ENCODE measurements at regions not wholly inside any gene's neighbourhood (a gene's known extent, or its start where the extent isn't known, plus 50 kb on each side); places are given as distances from the start of the nearest gene placed in this dataset.

DNA sequence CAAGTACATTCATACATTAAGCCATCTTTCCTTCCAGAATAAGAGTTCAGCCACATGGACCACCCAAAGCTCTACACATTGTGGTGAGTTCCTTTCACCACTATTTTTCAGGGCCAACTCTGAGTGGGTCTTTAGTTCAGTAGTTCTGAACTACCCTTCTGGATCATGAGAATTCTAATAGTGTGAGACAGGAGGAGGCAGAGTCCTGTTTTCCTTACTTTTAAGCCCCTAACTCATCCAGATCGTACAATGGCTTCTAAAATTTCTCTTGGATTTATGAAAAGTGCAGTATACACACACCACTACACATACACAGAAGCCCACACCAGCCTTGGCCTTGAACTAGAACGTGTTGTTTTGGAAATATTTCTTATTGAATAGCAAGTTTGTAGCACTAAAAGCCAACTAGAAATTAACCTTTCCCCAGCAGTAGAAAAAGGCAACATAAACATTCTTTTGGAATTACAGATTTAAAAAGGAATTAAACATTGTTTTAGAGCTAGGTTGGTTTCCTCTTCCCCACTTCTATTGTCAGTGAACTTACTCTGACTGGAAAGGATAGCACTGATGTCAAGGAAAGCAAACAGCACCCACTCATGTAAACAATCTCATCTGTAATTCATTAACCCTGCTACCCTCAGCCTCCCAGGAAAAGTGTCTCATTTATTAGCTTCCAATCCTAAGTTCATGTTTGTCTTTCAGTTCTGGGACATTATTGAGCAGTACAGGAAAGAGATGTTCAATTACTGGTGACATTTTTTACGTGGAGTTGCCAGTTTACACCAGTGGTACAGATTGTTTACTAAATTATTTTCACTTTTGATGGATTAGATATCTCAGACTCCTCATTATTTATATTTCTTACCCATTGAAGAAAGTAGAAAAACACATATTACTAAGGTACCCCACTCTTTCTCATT, 95.7 kb upstream of the AGTR1 start:
- H3K9me3 ChIP-seq, result no peaks in the 10 kb centered on the region

DNA sequence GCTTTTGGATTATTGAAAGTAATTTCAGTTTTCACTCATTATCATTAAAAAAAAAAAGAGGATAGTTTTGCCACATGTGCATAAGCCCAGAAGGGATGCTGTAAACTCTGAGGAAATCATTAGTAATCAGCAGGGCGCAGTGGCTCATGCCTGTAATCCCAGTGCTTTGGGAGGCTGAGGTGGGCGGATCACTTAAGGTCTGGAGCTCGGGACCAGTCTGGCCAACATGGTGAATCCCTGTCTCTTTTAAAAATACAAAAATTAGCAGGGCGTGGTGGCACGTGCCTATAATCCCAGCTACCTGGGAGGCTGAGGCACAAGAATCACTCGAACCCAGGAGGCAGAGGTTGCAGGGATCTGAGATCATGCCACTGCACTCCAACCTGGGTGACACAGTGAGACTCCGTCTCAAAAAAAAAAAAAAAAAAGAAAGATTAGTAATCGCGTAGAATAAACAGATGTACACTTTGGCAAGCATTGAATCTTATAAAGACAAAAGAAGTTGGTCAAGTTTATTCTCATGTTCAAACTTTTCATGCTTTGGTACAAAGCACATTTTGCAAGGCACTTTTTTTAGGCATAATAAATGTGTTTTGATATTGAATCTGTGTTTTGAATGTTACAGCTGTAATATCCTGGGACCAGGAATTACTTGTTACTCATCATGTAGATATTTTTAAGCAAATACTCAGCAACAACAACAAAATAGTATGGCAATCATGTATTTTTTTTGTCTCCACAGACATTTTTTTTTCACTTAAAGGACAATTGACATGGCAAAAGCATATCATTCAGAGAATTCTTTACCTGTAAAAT, 93.2 kb upstream of the AGTR1 start:
- Histone ChIP-seq H3K4me3 (peak overlapping the region; percentile 29), H3K27ac (peak overlapping the region; percentile 79), H3K9me3 (no peaks in the 10 kb centered on the region), H3K4me1 (peaks cover 57% of the 10 kb centered on the region), H3K4me2 (peak overlapping the region; percentile 69)
- POLR2A ChIA-PET, result interaction anchor here (0.7 to 1.0 kb wide), 2 partner anchors 21 to 1134 kb away, joined by 3 to 6 read pairs; no protein-coding TSS in a partner anchor
- DNase-seq (ENCODE audit: low read depth in 1 of 2, low spot score in 1 of 2), result peak; percentile 13 to 49
- peak; percentile 57 to 70; a peak in 4 of 6 replicates for ATAC-seq
- CTCF ChIA-PET, result no interaction called here
- WGBS (ENCODE audit: missing lambda C conversion rate), result 4% methylated on average over 9 of the region's 9 CpGs
- peak; percentile 43 for FAIRE-seq
- TF ChIP-seq NPAS2 (CRISPR knock-in tag; IDR thresholded peaks at IDR 0.05; ENCODE audit: borderline replicate concordance) (no peak), CHD2 (IDR thresholded peaks at IDR 0.05; ENCODE audit: low read length, partially characterized antibody) (no peak), JUN (IDR thresholded peaks at IDR 0.05) (no peak), FOSL2 (IDR thresholded peaks at IDR 0.05) (0 out of 2 replicates have a peak, but pooled peaks have one; percentile 20), FOSL2 (CRISPR knock-in tag; IDR thresholded peaks at IDR 0.05) (peak; percentile 71), JUNB (IDR thresholded peaks at IDR 0.05) (peak; percentile 20; the same call in 1 of the 2 replicates), POLR2A (IDR thresholded peaks at IDR 0.05; ENCODE audit: low read length) (no peak), CBX2 (IDR thresholded peaks at IDR 0.05; ENCODE audit: borderline replicate concordance, low read depth) (no peak), RARB (CRISPR knock-in tag; IDR thresholded peaks at IDR 0.05) (no peak), HOXB5 (CRISPR knock-in tag; IDR thresholded peaks at IDR 0.05) (no peak), MYC (IDR thresholded peaks at IDR 0.05; ENCODE audit: borderline replicate concordance, low read length) (no peak), KDM5A (IDR thresholded peaks at IDR 0.05) (no peak), GATA3 (IDR thresholded peaks at IDR 0.05; ENCODE audit: borderline replicate concordance) (0 out of 2 replicates have a peak, but pooled peaks have one; percentile 15)
- TF ChIP-seq, protein P1, sequence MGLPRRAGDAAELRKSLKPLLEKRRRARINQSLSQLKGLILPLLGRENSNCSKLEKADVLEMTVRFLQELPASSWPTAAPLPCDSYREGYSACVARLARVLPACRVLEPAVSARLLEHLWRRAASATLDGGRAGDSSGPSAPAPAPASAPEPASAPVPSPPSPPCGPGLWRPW (IDR thresholded peaks at IDR 0.05), result no peak
- TF ChIP-seq, protein P2, sequence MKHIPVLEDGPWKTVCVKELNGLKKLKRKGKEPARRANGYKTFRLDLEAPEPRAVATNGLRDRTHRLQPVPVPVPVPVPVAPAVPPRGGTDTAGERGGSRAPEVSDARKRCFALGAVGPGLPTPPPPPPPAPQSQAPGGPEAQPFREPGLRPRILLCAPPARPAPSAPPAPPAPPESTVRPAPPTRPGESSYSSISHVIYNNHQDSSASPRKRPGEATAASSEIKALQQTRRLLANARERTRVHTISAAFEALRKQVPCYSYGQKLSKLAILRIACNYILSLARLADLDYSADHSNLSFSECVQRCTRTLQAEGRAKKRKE (CRISPR knock-in tag; IDR thresholded peaks at IDR 0.05; ENCODE audit: low read depth), result no peak

More for the DNA sequence above, 95.7 kb upstream of the AGTR1 start:
- WGBS (ENCODE audit: missing lambda C conversion rate), result 4% methylated on average over 3 of the region's 3 CpGs
- 0 out of 3 replicates have a peak overlapping the region, but pooled peaks have one; percentile 10 for H3K4me3 ChIP-seq
- CTCF ChIA-PET, result interaction anchor here (0.6 to 2.2 kb wide), 2 partner anchors 53 to 117 kb away, joined by 3 to 5 read pairs; no protein-coding TSS in a partner anchor
- peak overlapping the region; percentile 79 to 87 for H3K27ac ChIP-seq
- DNase-seq (ENCODE audit: low read depth in 1 of 2, low spot score in 1 of 2), result peak; percentile 51 to 92
- H3K4me1 ChIP-seq, result peaks cover 57% of the 10 kb centered on the region
- peak; percentile 47 to 69; a peak in 4 of 5 replicates for TF ChIP-seq JUN (IDR thresholded peaks at IDR 0.05)
- TF ChIP-seq GATA3 (IDR thresholded peaks at IDR 0.05; ENCODE audit: borderline replicate concordance), result peak; percentile 83
- TF ChIP-seq ZC3H11A (IDR thresholded peaks at IDR 0.05), result no peak
- no peak for TF ChIP-seq SMC3 (IDR thresholded peaks at IDR 0.05)
- TF ChIP-seq EHMT2 (IDR thresholded peaks at IDR 0.05; ENCODE audit: low read depth), result no peak
- no peak for TF ChIP-seq NPAS2 (CRISPR knock-in tag; IDR thresholded peaks at IDR 0.05; ENCODE audit: borderline replicate concordance)
- TF ChIP-seq HOXB5 (CRISPR knock-in tag; IDR thresholded peaks at IDR 0.05), result no peak
- TF ChIP-seq NR3C1 (IDR thresholded peaks at IDR 0.05), result no peak
- TF ChIP-seq ESRRA (IDR thresholded peaks at IDR 0.05; ENCODE audit: borderline replicate concordance, low read length), result no peak
- TF ChIP-seq JUNB (IDR thresholded peaks at IDR 0.05), result no peak
- no peak for TF ChIP-seq TFCP2L1 (CRISPR knock-in tag; IDR thresholded peaks at IDR 0.05)
- TF ChIP-seq EP300 (IDR thresholded peaks at IDR 0.05), result peak; percentile 38 to 58; a peak in 3 of 5 replicates
- TF ChIP-seq KDM1A (IDR thresholded peaks at IDR 0.05; ENCODE audit: low read depth), result no peak
- no peak for TF ChIP-seq FOSL2 (IDR thresholded peaks at IDR 0.05)
- peak; percentile 36; the same call in 1 of the 2 replicates for TF ChIP-seq FOSL2 (CRISPR knock-in tag; IDR thresholded peaks at IDR 0.05)
- no peak for TF ChIP-seq POLR2AphosphoS2 (conservative IDR thresholded peaks at IDR 0.05; ENCODE audit: low read length)
- no peak for TF ChIP-seq HOXA7 (CRISPR knock-in tag; IDR thresholded peaks at IDR 0.05)
- TF ChIP-seq HEYL (CRISPR knock-in tag; IDR thresholded peaks at IDR 0.05), result no peak
- TF ChIP-seq, protein P3, sequence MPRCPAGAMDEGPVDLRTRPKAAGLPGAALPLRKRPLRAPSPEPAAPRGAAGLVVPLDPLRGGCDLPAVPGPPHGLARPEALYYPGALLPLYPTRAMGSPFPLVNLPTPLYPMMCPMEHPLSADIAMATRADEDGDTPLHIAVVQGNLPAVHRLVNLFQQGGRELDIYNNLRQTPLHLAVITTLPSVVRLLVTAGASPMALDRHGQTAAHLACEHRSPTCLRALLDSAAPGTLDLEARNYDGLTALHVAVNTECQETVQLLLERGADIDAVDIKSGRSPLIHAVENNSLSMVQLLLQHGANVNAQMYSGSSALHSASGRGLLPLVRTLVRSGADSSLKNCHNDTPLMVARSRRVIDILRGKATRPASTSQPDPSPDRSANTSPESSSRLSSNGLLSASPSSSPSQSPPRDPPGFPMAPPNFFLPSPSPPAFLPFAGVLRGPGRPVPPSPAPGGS (IDR thresholded peaks at IDR 0.05), result peak; percentile 60; the same call in 1 of the 3 replicates
- TF ChIP-seq, protein P4, sequence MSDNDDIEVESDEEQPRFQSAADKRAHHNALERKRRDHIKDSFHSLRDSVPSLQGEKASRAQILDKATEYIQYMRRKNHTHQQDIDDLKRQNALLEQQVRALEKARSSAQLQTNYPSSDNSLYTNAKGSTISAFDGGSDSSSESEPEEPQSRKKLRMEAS (IDR thresholded peaks at IDR 0.05), result 0 out of 2 replicates have a peak, but pooled peaks have one; percentile 52
- TF ChIP-seq, protein P5, sequence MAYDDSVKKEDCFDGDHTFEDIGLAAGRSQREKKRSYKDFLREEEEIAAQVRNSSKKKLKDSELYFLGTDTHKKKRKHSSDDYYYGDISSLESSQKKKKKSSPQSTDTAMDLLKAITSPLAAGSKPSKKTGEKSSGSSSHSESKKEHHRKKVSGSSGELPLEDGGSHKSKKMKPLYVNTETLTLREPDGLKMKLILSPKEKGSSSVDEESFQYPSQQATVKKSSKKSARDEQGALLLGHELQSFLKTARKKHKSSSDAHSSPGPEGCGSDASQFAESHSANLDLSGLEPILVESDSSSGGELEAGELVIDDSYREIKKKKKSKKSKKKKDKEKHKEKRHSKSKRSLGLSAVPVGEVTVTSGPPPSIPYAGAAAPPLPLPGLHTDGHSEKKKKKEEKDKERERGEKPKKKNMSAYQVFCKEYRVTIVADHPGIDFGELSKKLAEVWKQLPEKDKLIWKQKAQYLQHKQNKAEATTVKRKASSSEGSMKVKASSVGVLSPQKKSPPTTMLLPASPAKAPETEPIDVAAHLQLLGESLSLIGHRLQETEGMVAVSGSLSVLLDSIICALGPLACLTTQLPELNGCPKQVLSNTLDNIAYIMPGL (CRISPR knock-in tag; IDR thresholded peaks at IDR 0.05; ENCODE audit: borderline replicate concordance), result no peak
- TF ChIP-seq CBX8 (IDR thresholded peaks at IDR 0.05), result no peak
- TF ChIP-seq, protein P6, sequence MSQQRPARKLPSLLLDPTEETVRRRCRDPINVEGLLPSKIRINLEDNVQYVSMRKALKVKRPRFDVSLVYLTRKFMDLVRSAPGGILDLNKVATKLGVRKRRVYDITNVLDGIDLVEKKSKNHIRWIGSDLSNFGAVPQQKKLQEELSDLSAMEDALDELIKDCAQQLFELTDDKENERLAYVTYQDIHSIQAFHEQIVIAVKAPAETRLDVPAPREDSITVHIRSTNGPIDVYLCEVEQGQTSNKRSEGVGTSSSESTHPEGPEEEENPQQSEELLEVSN (IDR thresholded peaks at IDR 0.05; ENCODE audit: borderline replicate concordance, low read depth), result no peak
- TF ChIP-seq RAD21 (conservative IDR thresholded peaks at IDR 0.05 in 1 of 2, IDR thresholded peaks at IDR 0.05 in 1 of 2), result peak; percentile 4 to 24; a peak in 1 of 5 replicates
- TF ChIP-seq CEBPB (IDR thresholded peaks at IDR 0.05), result peak in 1 of 2 experiments; percentile 24; a peak in 1 of 4 replicates
- H3K4me2 ChIP-seq, result peak overlapping the region; percentile 69
- peak; percentile 97 for FAIRE-seq
- ATAC-seq, result peak; percentile 85 to 92
- POLR2A ChIA-PET, result no interaction called here
